ENCODE measurements at regions not wholly inside any gene's neighbourhood (a gene's known extent, or its start where the extent isn't known, plus 50 kb on each side); places are given as distances from the start of the nearest gene placed in this dataset.

DNA sequence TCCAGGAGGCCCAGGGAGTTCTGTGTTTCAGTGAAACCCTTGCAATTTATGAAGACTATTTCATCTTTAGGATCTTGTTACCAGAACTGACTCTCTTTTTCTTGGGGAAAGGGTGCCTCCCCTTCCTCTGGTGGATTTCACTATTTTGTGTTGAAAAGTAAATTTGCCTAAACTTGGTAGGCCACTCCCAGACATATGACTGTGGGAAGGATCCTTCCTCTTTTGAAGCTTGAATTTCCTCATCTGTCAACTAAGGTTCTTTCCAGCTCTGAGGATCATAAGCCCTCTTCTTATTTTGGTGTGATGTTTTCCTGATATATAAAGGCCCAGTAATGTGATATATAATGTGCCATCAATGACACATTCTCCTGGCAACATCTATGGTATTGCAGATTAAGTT, 59.1 kb upstream of the ZFAND5 start:
- Mint-ChIP-seq H3K36me3 (ENCODE audit: low read depth) (no peaks in the 10 kb centered on the region), H3K27ac (no peak overlapping the region), H3K4me3 (no peak overlapping the region), H3K4me1 (ENCODE audit: low read depth) (peaks cover 28% of the 10 kb centered on the region), H3K9me3 (no peaks in the 10 kb centered on the region), H3K27me3 (ENCODE audit: insufficient read depth) (no peaks in the 10 kb centered on the region)
- TF ChIP-seq, protein P1, sequence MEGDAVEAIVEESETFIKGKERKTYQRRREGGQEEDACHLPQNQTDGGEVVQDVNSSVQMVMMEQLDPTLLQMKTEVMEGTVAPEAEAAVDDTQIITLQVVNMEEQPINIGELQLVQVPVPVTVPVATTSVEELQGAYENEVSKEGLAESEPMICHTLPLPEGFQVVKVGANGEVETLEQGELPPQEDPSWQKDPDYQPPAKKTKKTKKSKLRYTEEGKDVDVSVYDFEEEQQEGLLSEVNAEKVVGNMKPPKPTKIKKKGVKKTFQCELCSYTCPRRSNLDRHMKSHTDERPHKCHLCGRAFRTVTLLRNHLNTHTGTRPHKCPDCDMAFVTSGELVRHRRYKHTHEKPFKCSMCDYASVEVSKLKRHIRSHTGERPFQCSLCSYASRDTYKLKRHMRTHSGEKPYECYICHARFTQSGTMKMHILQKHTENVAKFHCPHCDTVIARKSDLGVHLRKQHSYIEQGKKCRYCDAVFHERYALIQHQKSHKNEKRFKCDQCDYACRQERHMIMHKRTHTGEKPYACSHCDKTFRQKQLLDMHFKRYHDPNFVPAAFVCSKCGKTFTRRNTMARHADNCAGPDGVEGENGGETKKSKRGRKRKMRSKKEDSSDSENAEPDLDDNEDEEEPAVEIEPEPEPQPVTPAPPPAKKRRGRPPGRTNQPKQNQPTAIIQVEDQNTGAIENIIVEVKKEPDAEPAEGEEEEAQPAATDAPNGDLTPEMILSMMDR (IDR thresholded peaks at IDR 0.05), result no peak
- DNase-seq, result no peak

GRCh38 chr9:72422214-72422613, 57.2 kb upstream of the ZFAND5 start:
- TF ChIP-seq, protein P1 (IDR thresholded peaks at IDR 0.05), result no peak
- H3K4me3 Mint-ChIP-seq, result no peak overlapping the region
- no peak overlapping the region for H3K27ac Mint-ChIP-seq
- no peaks in the 10 kb centered on the region for H3K9me3 Mint-ChIP-seq
- H3K36me3 Mint-ChIP-seq (ENCODE audit: low read depth), result no peaks in the 10 kb centered on the region
- peaks cover 9% of the 10 kb centered on the region for H3K4me1 Mint-ChIP-seq (ENCODE audit: low read depth)
- H3K27me3 Mint-ChIP-seq (ENCODE audit: insufficient read depth), result no peaks in the 10 kb centered on the region
- no peak for DNase-seq

DNA sequence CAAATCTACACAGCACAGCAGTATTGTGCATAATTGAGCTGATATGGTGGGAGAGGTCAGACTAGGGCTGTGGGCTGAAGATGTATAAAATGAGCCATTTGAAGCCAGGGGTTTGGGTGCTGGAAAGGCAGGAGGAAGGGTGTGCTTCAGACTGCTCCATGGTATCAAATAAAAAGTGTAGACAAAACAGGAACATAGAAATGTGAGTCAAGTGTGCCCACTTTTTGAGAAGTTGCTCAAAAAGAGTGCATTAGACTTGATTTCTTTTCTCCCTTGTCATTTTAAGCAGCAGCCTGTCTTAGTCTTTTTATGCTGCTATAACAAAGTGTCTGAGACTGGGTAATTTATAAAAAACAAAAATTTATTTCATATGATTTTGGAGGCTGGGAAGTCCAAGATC, 55.8 kb upstream of the ZFAND5 start:
- H3K36me3 Mint-ChIP-seq (ENCODE audit: low read depth), result no peaks in the 10 kb centered on the region
- TF ChIP-seq, protein P1 (IDR thresholded peaks at IDR 0.05), result no peak
- no peaks in the 10 kb centered on the region for H3K9me3 Mint-ChIP-seq
- no peaks in the 10 kb centered on the region for H3K4me1 Mint-ChIP-seq (ENCODE audit: low read depth)
- H3K4me3 Mint-ChIP-seq, result no peak overlapping the region
- H3K27me3 Mint-ChIP-seq (ENCODE audit: insufficient read depth), result no peaks in the 10 kb centered on the region
- no peak for DNase-seq
- no peak overlapping the region for H3K27ac Mint-ChIP-seq

- H3K9me3 Mint-ChIP-seq, result no peaks in the 10 kb centered on the region
- H3K36me3 Mint-ChIP-seq (ENCODE audit: low read depth), result no peaks in the 10 kb centered on the region
- TF ChIP-seq, protein P1 (IDR thresholded peaks at IDR 0.05), result no peak
- H3K4me3 Mint-ChIP-seq, result no peak overlapping the region
- H3K27me3 Mint-ChIP-seq (ENCODE audit: insufficient read depth), result no peaks in the 10 kb centered on the region
- H3K4me1 Mint-ChIP-seq (ENCODE audit: low read depth), result no peaks in the 10 kb centered on the region
- no peak for DNase-seq
- H3K27ac Mint-ChIP-seq, result no peak overlapping the region
These were observed 50.9 kb upstream of the ZFAND5 start for GRCh38 chr9:72415948-72416347.

DNA sequence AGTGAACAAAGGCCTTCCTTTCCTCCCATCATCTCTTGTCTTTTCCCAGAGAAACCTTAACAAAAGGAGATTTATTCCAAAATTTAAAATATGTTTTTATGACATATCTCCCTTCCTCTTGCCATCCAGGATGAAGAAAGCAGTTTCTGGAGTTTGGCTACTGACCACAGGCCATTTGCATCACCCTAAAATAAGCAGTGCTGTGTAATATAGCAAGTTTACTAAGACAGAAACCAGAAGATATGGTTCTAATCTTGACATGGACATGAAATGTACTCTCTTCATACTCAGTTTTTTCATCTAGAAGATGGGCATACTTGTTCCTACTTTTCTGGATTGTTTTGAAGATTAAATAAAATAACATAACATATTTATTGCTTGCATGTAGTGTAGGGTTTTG, 50.2 kb upstream of the ZFAND5 start:
- no peak overlapping the region for H3K4me3 Mint-ChIP-seq
- no peak for DNase-seq
- TF ChIP-seq, protein P1 (IDR thresholded peaks at IDR 0.05), result no peak
- H3K27me3 Mint-ChIP-seq (ENCODE audit: insufficient read depth), result no peaks in the 10 kb centered on the region
- no peak overlapping the region for H3K27ac Mint-ChIP-seq
- H3K4me1 Mint-ChIP-seq (ENCODE audit: low read depth), result no peaks in the 10 kb centered on the region
- H3K36me3 Mint-ChIP-seq (ENCODE audit: low read depth), result no peaks in the 10 kb centered on the region
- no peaks in the 10 kb centered on the region for H3K9me3 Mint-ChIP-seq
